Activated T-helper 17 cell treated with anti-CD3 and anti-CD28 coated beads, Interleukin-2, amount 50 U/mL, for 72 hours (primary cell): ENCODE measurements at regions not wholly inside any gene's neighbourhood (a gene's known extent, or its start where the extent isn't known, plus 50 kb on each side); places are given as distances from the start of the nearest gene placed in this dataset.

Experiments
- ATAC-seq: fragments of 150-1000 bp; cut with Tn5 transposase; replicated peaks from 2 replicates; pipeline ENCODE4 v1.10.0; 2021; ENCODE audit warnings: mild to moderate bottlenecking, moderate library complexity
- H3K27ac Mint-ChIP-seq: one replicate; pipeline ENCODE4 v1.8.0; 2022; ENCODE audit warnings: mixed read lengths
- H3K27me3 Mint-ChIP-seq: one replicate; pipeline ENCODE4 v1.8.0; 2022; ENCODE audit warnings: mixed read lengths
- H3K36me3 Mint-ChIP-seq: one replicate; pipeline ENCODE4 v1.8.0; 2022; ENCODE audit warnings: low read depth, mild to moderate bottlenecking, mixed read lengths
- H3K4me1 Mint-ChIP-seq: one replicate; pipeline ENCODE4 v1.8.0; 2022; ENCODE audit warnings: mixed read lengths
- H3K4me3 Mint-ChIP-seq: one replicate; pipeline ENCODE4 v1.8.0; 2022; ENCODE audit warnings: mild to moderate bottlenecking, mixed read lengths
- H3K9me3 Mint-ChIP-seq: one replicate; pipeline ENCODE4 v1.8.0; 2022; ENCODE audit warnings: mixed read lengths

- no peak overlapping the region for H3K4me3 Mint-ChIP-seq
- H3K9me3 Mint-ChIP-seq = no peaks in the 10 kb centered on the region
- no peak for ATAC-seq
- peaks cover 5% of the 10 kb centered on the region for H3K4me1 Mint-ChIP-seq
- H3K27me3 Mint-ChIP-seq = peaks cover 3% of the 10 kb centered on the region
- no peak overlapping the region for H3K27ac Mint-ChIP-seq
- H3K36me3 Mint-ChIP-seq = no peaks in the 10 kb centered on the region
These were observed 83.9 kb upstream of the IPO9 start for GRCh38 chr1:201745023-201745422.

GRCh38 chr1:201746156-201746555 is 82.8 kb upstream of the IPO9 start:
- H3K27me3 Mint-ChIP-seq = peaks cover 3% of the 10 kb centered on the region
- no peak for ATAC-seq
- H3K36me3 Mint-ChIP-seq = no peaks in the 10 kb centered on the region
- no peaks in the 10 kb centered on the region for H3K9me3 Mint-ChIP-seq
- H3K4me3 Mint-ChIP-seq = no peak overlapping the region
- peaks cover 5% of the 10 kb centered on the region for H3K4me1 Mint-ChIP-seq
- H3K27ac Mint-ChIP-seq = no peak overlapping the region

GRCh38 chr1:201747261-201747660 is 81.7 kb upstream of the IPO9 start:
- H3K9me3 Mint-ChIP-seq = no peaks in the 10 kb centered on the region
- H3K4me1 Mint-ChIP-seq = peaks cover 8% of the 10 kb centered on the region
- H3K27ac Mint-ChIP-seq = no peak overlapping the region
- no peak overlapping the region for H3K4me3 Mint-ChIP-seq
- no peaks in the 10 kb centered on the region for H3K27me3 Mint-ChIP-seq
- no peaks in the 10 kb centered on the region for H3K36me3 Mint-ChIP-seq
- ATAC-seq = no peak

- Mint-ChIP-seq H3K9me3 (no peaks in the 10 kb centered on the region), H3K4me3 (no peak overlapping the region), H3K27me3 (peaks cover 4% of the 10 kb centered on the region), H3K4me1 (peaks cover 8% of the 10 kb centered on the region), H3K27ac (no peak overlapping the region), H3K36me3 (no peaks in the 10 kb centered on the region)
- ATAC-seq = no peak
These were observed 80.6 kb upstream of the IPO9 start for GRCh38 chr1:201748335-201748734.

- no peak overlapping the region for H3K4me3 Mint-ChIP-seq
- no peak for ATAC-seq
- peaks cover 8% of the 10 kb centered on the region for H3K4me1 Mint-ChIP-seq
- H3K9me3 Mint-ChIP-seq = no peaks in the 10 kb centered on the region
- no peaks in the 10 kb centered on the region for H3K36me3 Mint-ChIP-seq
- peaks cover 4% of the 10 kb centered on the region for H3K27me3 Mint-ChIP-seq
- H3K27ac Mint-ChIP-seq = no peak overlapping the region
These were observed 79.8 kb upstream of the IPO9 start for GRCh38 chr1:201749059-201749690.

GRCh38 chr1:201750120-201750519 is 78.8 kb upstream of the IPO9 start:
- ATAC-seq = no peak
- H3K27ac Mint-ChIP-seq = no peak overlapping the region
- H3K27me3 Mint-ChIP-seq = peaks cover 5% of the 10 kb centered on the region
- H3K36me3 Mint-ChIP-seq = no peaks in the 10 kb centered on the region
- no peaks in the 10 kb centered on the region for H3K9me3 Mint-ChIP-seq
- no peak overlapping the region for H3K4me3 Mint-ChIP-seq
- H3K4me1 Mint-ChIP-seq = peaks cover 8% of the 10 kb centered on the region

- H3K27ac Mint-ChIP-seq = peak overlapping the region; percentile 51
- peak; percentile 63 for ATAC-seq
- H3K36me3 Mint-ChIP-seq = no peaks in the 10 kb centered on the region
- H3K9me3 Mint-ChIP-seq = no peaks in the 10 kb centered on the region
- H3K27me3 Mint-ChIP-seq = peaks cover 9% of the 10 kb centered on the region
- H3K4me1 Mint-ChIP-seq = peaks cover 8% of the 10 kb centered on the region
- no peak overlapping the region for H3K4me3 Mint-ChIP-seq
These were observed 78.0 kb upstream of the IPO9 start for GRCh38 chr1:201750934-201751333.

- no peak overlapping the region for H3K4me3 Mint-ChIP-seq
- H3K36me3 Mint-ChIP-seq = no peaks in the 10 kb centered on the region
- H3K9me3 Mint-ChIP-seq = no peaks in the 10 kb centered on the region
- H3K4me1 Mint-ChIP-seq = peaks cover 13% of the 10 kb centered on the region
- no peak for ATAC-seq
- peaks cover 12% of the 10 kb centered on the region for H3K27me3 Mint-ChIP-seq
- peak overlapping the region; percentile 51 for H3K27ac Mint-ChIP-seq
These were observed 77.1 kb upstream of the IPO9 start for GRCh38 chr1:201751872-201752271.

GRCh38 chr1:201752333-201752732 is 76.6 kb upstream of the IPO9 start:
- Mint-ChIP-seq H3K36me3 (no peaks in the 10 kb centered on the region), H3K27ac (no peak overlapping the region), H3K4me3 (no peak overlapping the region), H3K27me3 (peaks cover 13% of the 10 kb centered on the region), H3K9me3 (no peaks in the 10 kb centered on the region), H3K4me1 (peaks cover 14% of the 10 kb centered on the region)
- ATAC-seq = no peak

GRCh38 chr1:201753492-201753891 is 75.5 kb upstream of the IPO9 start:
- Mint-ChIP-seq H3K4me1 (peaks cover 14% of the 10 kb centered on the region), H3K9me3 (no peaks in the 10 kb centered on the region), H3K27me3 (peaks cover 13% of the 10 kb centered on the region), H3K27ac (no peak overlapping the region), H3K4me3 (no peak overlapping the region), H3K36me3 (no peaks in the 10 kb centered on the region)
- ATAC-seq = no peak

GRCh38 chr1:201754353-201754752 is 74.6 kb upstream of the IPO9 start:
- Mint-ChIP-seq H3K9me3 (no peaks in the 10 kb centered on the region), H3K27ac (no peak overlapping the region), H3K36me3 (no peaks in the 10 kb centered on the region), H3K4me3 (no peak overlapping the region), H3K4me1 (peaks cover 14% of the 10 kb centered on the region), H3K27me3 (peaks cover 13% of the 10 kb centered on the region)
- no peak for ATAC-seq

GRCh38 chr1:201755200-201755599 is 73.8 kb upstream of the IPO9 start:
- Mint-ChIP-seq H3K27ac (no peak overlapping the region), H3K4me1 (peaks cover 14% of the 10 kb centered on the region), H3K4me3 (no peak overlapping the region), H3K9me3 (no peaks in the 10 kb centered on the region), H3K27me3 (peaks cover 13% of the 10 kb centered on the region), H3K36me3 (no peaks in the 10 kb centered on the region)
- no peak for ATAC-seq

- no peaks in the 10 kb centered on the region for H3K36me3 Mint-ChIP-seq
- H3K27ac Mint-ChIP-seq = no peak overlapping the region
- H3K4me3 Mint-ChIP-seq = no peak overlapping the region
- H3K9me3 Mint-ChIP-seq = no peaks in the 10 kb centered on the region
- H3K4me1 Mint-ChIP-seq = peaks cover 6% of the 10 kb centered on the region
- peaks cover 13% of the 10 kb centered on the region for H3K27me3 Mint-ChIP-seq
- ATAC-seq = no peak
These were observed 72.6 kb upstream of the IPO9 start for GRCh38 chr1:201756406-201756805.

- H3K36me3 Mint-ChIP-seq = no peaks in the 10 kb centered on the region
- no peak for ATAC-seq
- peaks cover 6% of the 10 kb centered on the region for H3K4me1 Mint-ChIP-seq
- no peaks in the 10 kb centered on the region for H3K9me3 Mint-ChIP-seq
- H3K4me3 Mint-ChIP-seq = no peak overlapping the region
- no peak overlapping the region for H3K27ac Mint-ChIP-seq
- H3K27me3 Mint-ChIP-seq = peaks cover 9% of the 10 kb centered on the region
These were observed 70.4 kb upstream of the IPO9 start for GRCh38 chr1:201758499-201759050.

GRCh38 chr1:201759194-201759815 is 69.7 kb upstream of the IPO9 start:
- H3K9me3 Mint-ChIP-seq = no peaks in the 10 kb centered on the region

More at GRCh38 chr1:201759194-201759815, 69.7 kb upstream of the IPO9 start:
- no peak overlapping the region for H3K27ac Mint-ChIP-seq
- no peak overlapping the region for H3K4me3 Mint-ChIP-seq
- H3K4me1 Mint-ChIP-seq = peaks cover 6% of the 10 kb centered on the region
- no peaks in the 10 kb centered on the region for H3K36me3 Mint-ChIP-seq
- no peak for ATAC-seq
- H3K27me3 Mint-ChIP-seq = peaks cover 9% of the 10 kb centered on the region
